HG02642 (cell line): ENCODE measurements at regions not wholly inside any gene's neighbourhood (a gene's known extent, or its start where the extent isn't known, plus 50 kb on each side); places are given as distances from the start of the nearest gene placed in this dataset.
A peak's percentile ranks its signal among the peaks of the same experiment; 100 is the strongest.

Experiments
- ATAC-seq: cut with Tn5 transposase; IDR thresholded peaks from one replicate; pipeline ENCODE4 v1.9.1; 2021; ENCODE audit warnings: mild to moderate bottlenecking; ENCODE audit not compliant: unreplicated experiment, poor library complexity

DNA sequence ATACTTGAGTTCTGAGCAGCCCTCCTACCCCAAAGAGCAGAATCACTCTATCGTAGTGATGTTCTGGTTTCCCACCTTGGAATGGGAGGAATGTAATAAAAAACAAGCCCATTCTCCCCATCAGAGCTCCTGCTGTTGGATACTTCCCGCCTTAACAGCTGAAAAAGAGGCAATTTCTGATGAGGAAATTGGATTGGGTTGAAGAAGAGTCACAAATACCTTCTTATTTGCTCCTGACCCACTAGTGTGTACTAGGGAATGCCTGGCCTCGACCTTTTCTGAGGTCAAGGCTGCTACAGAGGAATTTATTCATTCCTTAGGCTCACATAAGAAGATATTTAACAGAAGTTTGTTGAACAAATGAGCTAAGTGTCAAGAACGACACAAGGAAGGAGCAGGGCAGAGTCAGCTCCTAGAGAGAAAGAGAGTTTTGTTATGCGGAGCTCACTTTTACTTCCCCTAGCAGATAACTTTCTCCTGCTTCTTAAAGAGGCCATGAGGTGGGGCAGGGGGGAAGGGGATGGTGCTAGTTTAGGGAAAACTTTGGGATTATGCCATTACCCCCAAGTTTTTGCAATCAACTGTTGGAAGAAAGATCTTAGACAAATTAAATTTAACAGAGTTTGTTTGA is 273.8 kb upstream of the CLNK start:
- no peak for ATAC-seq

DNA sequence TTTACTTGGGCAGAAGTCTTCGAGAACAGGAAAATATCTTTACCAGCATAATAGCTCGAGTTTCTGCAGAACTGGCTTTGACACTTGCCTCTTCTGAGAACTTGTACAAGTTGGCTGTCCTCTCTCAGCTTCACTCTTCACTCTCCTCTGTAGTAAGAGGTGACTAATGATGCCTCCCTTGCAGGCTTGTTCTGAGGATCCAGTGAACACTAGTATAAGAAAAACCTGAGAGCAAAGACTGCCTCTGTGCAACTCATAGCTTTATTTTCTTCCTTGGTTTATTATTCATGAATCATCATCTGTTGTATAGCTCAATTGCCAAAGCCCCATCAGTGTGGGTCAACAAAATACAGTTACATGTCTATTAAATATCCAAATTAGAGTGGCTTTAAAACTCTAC is 266.7 kb upstream of the CLNK start:
- ATAC-seq: no peak

DNA sequence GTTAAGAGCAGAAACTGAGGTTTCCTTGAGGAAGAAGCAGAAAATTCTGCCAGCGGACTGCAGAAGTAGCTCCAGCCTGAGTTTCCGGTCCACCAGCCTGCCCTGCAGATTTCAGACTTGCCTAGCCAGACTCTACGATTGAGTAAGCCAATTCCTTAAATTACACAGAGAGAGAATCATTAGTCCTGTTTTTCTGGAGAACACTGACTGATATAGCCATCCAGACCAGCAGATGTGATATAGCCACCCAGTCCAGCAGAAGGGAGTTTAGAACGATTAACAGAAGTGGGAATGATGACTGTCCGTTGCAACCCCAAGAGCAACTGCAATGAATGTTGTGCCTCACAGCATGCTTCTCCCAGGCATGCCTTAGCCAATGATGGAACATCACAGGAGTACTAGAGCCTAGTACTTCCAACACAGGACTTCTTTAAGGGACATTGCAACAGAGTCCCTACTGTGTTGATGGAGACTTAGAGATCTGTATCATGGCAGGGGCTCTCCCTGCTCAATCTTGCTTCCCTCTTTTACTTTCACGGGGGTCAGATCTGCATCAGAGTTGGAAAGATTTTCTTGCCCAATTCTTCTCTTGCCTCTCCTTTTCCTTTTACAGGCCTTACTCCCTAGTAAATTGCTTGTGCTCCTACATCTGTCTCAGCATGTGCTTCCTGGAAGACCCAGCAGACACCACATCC is 264.6 kb upstream of the CLNK start:
- peak; percentile 52 for ATAC-seq

GRCh38 chr4:10947898-10948297 is 263.3 kb upstream of the CLNK start:
- no peak for ATAC-seq

- no peak for ATAC-seq
These were observed 259.8 kb upstream of the CLNK start for GRCh38 chr4:10944321-10944720.

GRCh38 chr4:10942156-10942555 is 257.6 kb upstream of the CLNK start:
- ATAC-seq: no peak

GRCh38 chr4:10929818-10930217 is 245.2 kb upstream of the CLNK start:
- no peak for ATAC-seq

DNA sequence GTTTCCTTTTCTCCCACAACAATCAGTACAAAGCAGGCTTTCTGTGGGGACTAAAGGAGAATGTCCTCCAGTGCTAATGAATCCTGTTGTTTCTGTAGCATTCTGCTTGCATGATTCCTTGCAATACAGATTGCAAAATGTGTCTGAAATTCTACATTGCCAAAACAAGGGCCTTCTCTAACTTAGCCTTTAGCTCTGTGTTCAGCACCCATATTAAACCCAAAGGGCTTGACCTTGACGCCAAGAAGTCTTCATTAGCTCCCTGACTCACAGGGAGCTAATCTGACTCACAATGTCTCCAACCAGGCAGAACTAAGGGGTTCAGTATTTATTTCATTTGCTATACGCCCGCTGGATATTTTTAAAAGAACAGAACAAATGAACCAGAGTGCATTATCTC is 241.4 kb upstream of the CLNK start:
- ATAC-seq: no peak

GRCh38 chr4:10924274-10924673 is 239.7 kb upstream of the CLNK start:
- no peak for ATAC-seq

DNA sequence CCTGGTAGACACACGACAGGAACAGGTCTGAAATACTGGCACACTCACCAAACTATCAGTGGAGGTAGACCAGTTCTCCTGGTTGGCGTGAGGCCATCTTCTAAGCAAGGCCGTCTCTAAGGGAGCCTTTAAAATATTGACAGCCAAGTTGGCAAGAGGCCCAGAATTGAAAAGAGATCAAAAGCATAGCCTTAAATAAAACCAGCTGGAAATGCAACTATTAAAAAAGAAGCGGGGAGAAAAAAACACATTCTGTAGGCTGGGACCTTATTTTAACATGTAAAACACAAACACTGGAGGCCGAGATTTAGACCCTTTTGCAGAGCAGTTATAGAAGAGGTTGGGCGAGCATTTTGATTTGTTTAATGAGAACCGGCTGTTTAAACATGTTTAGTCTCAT is 233.0 kb upstream of the CLNK start:
- no peak for ATAC-seq

DNA sequence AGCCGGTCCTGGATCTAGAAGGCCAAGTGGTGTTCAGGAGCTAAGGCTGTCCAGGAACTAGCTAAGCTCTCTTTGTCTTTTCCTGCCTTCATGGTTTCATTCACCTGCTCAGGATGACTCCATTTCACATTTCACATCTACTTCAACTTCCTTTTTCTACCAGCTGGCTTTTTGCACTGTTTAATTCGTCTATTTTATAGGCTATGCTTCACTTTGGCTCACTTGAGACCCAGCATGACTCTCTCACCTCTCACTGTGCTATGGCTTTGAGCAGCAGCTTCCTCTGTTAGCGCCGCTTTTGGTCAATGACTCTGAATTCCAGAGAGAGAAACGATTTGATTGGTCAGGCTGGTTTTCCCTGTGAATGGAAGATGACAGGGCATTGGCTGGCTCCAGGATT is 213.5 kb upstream of the CLNK start:
- no peak for ATAC-seq

- ATAC-seq: no peak
These were observed 212.5 kb upstream of the CLNK start for GRCh38 chr4:10897076-10897475.

DNA sequence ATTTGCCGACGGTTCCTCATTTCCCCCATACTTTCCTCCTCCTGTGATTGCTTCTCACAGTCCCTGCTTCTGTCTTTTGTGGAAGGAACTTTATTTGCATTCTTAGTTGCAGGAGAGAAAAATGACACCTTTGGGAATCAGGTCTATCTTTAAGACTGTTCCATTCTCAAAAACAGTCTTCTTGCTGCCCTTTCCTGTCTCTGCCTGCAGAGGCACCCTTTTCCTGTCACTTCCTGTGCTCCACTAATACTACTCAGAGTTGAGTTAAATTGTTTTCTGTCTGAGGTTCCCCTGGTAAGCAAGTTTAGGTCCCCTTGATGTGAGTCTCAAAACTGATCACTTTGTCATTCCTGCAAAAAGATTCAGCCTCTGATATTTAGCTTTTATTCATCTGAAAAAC is 208.8 kb upstream of the CLNK start:
- ATAC-seq: peak; percentile 80

DNA sequence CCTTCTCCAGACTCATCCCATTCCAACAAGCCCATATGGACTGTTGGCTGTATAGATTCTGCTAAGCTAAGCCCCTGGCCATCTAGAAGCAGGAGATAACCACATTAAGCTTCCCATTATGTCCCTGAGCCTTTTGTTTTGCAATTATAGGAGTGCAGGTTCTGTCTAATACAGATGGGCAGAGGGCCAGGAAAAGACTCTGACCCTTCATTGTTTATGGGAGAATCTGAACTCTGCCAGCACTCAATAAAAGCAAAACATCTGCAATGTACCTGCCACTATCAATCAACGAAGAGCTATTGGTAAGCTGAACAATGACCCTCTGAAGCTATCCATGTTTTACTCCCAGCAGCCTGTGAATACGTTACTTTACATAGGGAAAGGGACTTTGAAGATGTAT is 207.3 kb upstream of the CLNK start:
- ATAC-seq: no peak

GRCh38 chr4:10889819-10890218 is 205.3 kb upstream of the CLNK start:
- no peak for ATAC-seq

- ATAC-seq: no peak
These were observed 195.0 kb upstream of the CLNK start for GRCh38 chr4:10879411-10880110.

DNA sequence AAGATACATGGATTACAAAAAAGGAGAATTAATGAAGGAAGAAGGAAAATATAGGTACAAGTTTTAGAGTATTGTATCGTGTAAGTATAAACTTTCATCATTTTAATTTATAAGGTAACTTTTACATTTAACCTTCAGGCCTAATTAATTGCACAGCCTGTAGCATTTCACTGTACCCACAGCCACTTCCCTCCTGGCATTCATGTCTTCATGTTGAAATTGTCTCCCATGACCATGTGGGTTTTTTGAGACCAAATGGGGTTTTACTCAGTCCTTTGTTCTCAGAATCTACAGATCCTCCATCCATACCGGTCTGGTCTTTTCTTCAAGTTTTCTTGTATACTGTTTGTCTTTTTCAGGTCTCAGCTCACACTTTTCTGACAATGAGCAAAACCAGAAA is 194.3 kb upstream of the CLNK start:
- ATAC-seq: no peak

DNA sequence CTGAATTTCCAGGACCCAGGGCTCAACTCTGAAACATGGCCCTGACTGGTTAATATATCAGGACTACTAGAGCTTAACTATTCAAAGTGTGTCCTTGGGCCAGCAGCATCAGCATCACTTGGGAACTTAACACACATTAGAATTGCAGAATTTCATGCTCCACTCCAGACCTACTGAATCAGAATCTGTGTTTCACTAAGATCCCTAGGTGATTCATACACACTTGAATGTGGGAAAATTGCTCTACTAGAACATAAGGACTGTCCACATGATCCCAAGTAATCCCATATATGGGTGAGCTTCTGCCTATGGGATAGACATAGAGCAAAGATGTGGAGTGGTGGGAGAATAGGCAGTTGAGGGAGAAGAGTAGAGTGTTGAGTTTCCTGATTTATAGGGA is 192.5 kb upstream of the CLNK start:
- no peak for ATAC-seq

DNA sequence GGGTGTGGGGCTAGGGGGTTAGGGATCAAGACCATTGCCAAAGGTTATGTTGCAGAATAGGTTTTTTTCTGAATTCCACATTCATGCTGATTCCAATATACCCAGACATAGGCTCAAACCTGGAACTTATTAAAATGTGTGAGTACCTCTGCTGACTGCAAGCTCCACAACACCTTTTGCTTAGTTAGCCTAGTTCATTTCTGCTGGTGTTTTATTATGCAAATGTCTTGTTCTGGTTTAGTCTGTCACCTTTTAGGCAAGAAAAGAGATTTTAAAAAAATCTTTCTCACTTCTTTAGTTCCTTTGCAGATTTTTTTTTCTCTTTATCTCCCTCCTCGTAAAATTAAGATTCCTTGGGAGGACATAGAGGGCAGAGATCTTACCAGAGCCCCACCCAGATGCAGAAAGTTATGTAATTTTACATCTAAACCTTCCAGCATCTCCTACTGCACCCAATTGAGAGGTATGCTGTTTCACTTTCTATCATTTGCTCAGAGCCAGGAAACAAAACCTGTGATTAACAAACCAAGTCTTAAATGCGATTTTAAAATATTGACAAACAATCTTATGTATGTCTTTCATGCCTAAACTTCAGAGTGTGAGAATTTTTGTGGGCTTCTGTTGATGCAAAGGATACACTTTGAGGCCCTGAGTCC is 190.7 kb upstream of the CLNK start:
- no peak for ATAC-seq

GRCh38 chr4:10873809-10874208 is 189.2 kb upstream of the CLNK start:
- no peak for ATAC-seq

GRCh38 chr4:10872833-10873517 is 188.4 kb upstream of the CLNK start:
- no peak for ATAC-seq
